MV-4-11 (cell line): ENCODE measurements at regions not wholly inside any gene's neighbourhood (a gene's known extent, or its start where the extent isn't known, plus 50 kb on each side); places are given as distances from the start of the nearest gene placed in this dataset.

Experiments used
- DNase-seq: peaks from one replicate; lab custom pipeline; 2025; lab: John Stamatoyannopoulos, UW

DNA sequence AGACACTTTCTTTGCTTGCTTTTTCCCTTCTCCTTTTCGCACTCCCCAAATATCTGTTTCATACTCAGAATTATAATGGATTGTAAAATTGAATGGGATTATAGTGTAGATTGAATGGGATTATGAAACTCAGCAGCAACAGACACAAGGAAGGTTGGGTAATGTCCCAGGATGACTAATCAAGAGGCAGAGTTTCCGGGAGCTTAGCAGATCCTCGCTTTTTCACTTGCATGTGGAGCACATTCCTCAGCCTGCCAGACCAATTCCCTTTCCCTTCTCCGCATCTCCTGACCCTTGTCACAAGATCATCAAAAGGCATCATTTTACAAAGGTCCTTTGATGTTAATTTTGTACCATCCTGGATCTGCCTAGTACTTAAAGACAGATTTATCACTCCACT, 55.1 kb upstream of the SLC1A1 start:
- DNase-seq = peak; percentile 10

DNA sequence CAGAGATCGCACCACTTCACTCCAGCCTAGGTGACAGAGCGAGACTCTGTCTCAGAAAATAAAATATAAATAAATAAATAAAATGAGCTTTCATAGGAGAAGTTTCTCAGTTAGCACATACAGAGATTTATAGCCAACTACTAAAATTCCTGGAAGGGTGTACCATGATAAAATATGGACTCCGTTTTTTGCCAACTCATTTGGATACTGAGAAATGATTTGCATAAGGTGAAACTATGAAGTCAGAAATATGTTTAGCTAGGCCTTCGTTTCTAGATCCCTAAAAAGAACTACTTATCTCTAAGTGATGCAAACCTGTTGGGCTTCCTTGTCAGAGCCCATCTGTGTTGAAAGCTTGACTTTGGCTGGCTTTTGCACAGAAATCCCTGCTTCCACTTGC, 56.9 kb upstream of the SLC1A1 start:
- no peak for DNase-seq

DNA sequence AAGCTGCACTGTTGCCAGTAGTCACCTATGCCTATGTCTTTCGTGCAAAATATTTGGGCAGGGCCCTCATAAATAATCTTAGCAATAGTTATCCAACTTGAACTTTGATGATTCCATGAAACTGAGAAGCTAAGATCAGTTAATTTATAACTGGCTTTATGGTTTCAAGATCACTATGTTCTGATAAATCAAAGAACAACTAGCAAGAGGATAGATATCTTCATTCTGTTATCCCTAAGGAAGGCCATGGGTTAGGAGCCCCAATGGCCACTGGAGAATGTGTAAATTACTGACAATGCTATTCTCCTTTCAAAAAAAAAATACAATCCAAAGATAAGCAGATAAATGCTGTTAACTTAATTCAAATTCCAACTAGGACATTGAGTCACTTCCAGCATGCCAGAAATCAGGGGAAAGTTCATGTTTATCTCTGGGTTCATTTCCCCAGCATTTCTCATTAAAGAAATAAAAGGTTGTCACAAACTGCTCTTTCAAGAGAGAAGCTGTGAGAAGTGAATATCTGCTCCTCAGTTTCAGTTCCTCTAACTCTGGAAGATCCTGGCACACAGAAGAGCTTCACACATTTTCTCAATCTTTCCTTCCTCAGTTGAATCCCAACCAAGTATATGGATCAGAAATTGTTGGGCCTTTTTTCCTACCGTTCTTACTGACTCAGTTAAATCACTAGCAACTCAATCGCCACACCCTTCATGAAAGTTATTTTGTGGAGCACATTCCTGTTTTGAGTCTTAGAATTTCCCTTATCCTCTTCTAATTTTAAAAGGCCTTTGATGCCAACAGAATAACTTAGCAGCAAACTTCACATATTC, 59.6 kb upstream of the SLC1A1 start:
- DNase-seq = peak; percentile 80

GRCh38 chr9:4425319-4426045, 64.8 kb upstream of the SLC1A1 start:
- DNase-seq = peak; percentile 28

DNA sequence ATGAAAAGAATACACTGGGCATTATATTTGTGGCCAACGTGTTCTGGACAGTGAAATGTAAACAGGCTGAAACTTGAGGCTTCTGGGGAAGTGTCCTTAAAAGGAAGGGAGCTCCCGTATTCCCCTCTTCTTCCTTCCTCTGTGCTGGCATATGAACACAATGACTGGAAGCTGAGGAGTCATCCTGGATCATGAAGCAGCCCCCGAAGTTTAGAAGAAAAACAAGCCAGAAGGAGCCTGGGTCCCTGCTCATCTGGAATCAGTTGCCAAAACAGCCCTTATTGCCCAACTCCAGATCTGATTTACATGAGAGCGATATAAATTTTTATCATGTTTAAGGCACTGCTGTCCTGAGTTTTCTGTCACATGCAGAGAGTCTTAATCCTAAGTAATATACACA, 65.4 kb upstream of the SLC1A1 start:
- DNase-seq = no peak

DNA sequence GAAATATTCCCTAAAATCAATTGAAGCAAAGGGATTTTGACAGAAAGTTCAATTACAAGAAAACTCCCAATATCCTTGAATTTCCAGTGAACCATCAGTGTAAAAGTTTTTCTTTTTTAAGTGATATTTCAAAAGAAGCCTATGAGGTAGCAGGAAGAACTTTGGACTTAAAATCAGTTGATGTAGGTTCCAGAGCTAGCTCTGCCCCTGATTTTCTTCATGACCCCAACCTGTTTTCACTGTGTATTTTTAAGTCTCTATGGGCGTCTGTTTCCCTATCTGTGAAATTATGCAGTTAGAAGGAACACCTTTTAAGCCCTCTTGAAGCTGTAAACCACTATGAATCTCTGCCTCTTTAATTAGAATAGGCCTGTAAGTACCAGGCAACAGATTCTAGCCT, 66.2 kb upstream of the SLC1A1 start:
- no peak for DNase-seq

GRCh38 chr9:4423207-4423610, 67.1 kb upstream of the SLC1A1 start:
- DNase-seq = no peak

DNA sequence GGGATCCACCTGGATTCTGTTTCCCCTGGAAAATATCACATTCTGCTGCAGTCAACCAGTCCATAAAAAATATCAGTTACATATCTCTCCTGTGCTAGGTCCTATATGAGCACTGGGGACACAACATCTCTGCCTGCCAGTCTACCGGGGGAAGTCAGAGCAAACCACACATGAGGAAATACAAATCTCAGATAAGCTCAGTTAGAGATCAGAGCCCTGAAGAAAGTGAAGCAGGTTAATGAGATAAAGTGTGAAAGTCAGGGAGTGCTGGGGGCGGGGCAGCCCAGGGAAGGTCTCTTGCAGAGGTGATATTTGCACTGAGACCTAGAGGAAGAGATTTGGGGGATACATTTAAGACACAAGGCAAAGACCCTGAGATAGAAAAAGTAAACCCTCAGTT, 67.8 kb upstream of the SLC1A1 start:
- no peak for DNase-seq

GRCh38 chr9:4421847-4422246, 68.4 kb upstream of the SLC1A1 start:
- no peak for DNase-seq

- no peak for DNase-seq
Measured at GRCh38 chr9:4420351-4420750, 69.9 kb upstream of the SLC1A1 start.

GRCh38 chr9:4417578-4418325, 72.5 kb upstream of the SLC1A1 start:
- DNase-seq = no peak

- DNase-seq = peak; percentile 57
Measured at GRCh38 chr9:4416467-4416866, 73.8 kb upstream of the SLC1A1 start.

DNA sequence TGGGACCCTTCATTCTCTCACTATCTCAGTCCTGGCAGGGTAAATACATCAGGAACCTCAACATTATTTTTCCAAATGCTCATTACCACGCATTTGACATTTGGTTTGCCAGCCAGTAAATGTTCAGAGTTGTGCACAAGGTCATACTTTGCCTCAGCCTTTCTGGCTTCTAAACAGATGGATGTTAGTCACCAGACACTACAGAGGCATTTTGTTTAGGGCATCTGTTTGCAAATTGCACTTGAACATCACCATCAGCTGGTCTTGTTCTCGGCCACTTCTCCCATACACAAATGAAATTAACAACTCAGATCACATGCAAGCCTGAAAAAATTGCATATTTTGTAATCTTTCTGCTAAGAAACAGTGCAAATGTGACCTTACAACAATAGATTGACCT, 75.0 kb upstream of the SLC1A1 start:
- DNase-seq = no peak

DNA sequence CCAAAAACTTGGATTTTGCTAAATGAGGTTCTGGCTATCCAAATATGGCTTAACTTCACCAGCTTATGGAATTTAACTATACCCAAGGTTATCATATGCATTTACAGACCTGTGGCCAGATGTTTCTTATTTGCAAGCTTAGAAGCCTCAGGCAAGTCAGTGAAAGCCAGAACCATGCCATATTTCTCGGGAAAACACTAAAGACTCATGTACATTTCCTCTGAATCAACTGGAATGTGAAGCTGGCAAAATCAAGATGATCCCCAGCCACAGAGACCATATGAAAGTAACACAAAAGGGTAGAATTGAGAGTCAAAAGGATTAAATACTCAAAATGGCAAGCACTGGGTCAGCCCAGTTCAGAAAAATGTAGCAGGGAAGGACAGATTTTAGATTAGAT, 76.4 kb upstream of the SLC1A1 start:
- no peak for DNase-seq

- DNase-seq = no peak
Measured at GRCh38 chr9:4404156-4404555, 86.1 kb upstream of the SLC1A1 start.

DNA sequence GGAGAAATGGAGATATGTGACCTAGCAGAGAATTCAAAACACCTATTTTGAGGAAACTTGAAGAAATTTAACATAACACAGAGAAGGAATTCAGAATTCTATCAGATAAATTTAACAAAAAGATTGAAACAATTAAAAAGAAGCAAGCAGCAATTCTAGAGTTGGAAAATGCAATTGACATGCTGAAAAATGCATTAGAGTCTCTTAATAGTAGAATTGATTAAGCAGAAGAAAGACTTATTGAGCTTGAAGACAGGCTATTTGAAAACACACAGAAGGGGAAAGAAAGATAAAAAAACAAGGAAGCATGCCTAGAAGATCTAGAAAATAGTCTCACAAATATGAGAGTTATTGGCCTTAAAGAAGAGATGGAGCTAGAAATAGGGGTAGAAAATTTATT, 87.8 kb upstream of the SLC1A1 start:
- DNase-seq = no peak

- DNase-seq = no peak
Measured at GRCh38 chr9:4400731-4401130, 89.5 kb upstream of the SLC1A1 start.

DNA sequence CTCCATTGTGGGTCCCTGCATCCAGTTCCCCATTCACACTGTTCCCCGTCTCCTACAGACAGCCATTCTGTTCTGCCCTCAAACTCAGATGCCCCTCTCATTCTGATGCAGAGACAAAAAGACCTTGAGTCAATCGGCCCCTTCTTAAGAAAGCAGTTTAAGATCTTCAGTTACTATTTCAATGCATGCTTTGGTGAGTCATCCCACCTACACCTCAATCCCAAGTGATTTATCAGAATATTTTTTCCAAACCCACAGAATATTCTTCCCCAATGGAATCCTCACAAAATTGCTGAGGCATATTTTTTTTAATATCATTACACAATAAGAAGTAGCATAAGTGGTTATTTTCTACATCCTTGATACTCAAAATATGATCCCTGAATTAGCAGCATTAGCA, 92.4 kb upstream of the SLC1A1 start:
- DNase-seq = no peak

GRCh38 chr9:4393806-4394523, 94.1 kb upstream of the GLIS3 start:
- DNase-seq = no peak

DNA sequence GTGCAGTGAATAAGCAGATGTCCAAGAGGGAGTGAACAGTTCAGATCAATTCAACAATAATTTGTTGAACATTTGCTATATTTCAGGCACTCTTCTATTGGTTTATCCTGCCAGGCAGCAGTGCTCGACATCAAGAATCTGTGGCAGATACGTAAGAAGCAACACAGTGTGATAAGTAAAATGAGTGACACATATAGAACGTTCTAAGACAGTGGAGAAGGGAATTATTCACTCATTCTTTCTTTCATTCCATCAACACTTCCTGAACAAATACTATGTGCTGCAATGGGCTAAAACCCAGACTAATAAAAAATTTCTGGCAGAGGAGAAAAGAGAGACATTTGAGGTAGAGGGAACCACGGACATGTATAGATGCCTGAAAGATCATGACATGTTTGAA, 89.9 kb upstream of the GLIS3 start:
- DNase-seq = no peak

- no peak for DNase-seq
Measured at GRCh38 chr9:4389003-4389402, 89.1 kb upstream of the GLIS3 start.

DNA sequence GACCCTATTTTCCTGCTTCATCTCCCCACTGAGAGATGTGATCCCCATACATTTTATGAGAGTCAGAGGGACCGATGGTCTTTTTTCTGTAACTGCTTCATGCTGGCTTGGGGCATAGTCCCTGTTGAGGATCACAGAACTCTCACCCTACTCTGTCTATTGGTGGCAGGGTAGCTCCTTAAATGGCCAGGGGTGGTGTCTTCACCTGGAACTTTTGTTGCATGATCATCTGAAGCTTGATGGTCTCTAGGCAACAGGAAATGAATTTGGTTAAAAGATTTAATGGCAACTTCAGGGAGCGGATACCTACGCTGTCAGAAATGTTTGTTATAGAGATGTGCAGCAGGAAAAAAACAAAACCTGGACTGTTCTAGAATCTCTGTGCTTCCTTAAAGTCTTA, 87.0 kb upstream of the GLIS3 start:
- no peak for DNase-seq
